Stimulated activated CD8-positive, alpha-beta memory T cell treated with anti-CD3 and anti-CD28 coated beads, Interleukin-7, amount 100 ng/mL, for 48 hours (primary cell): ENCODE measurements at regions not wholly inside any gene's neighbourhood (a gene's known extent, or its start where the extent isn't known, plus 50 kb on each side); places are given as distances from the start of the nearest gene placed in this dataset.
"Not testable (repeated sequence)": the region's sequence is repeated elsewhere in the genome, so short reads cannot be mapped to it uniquely, and the experiment has no call there.

Experiments used
- DNase-seq, 2 donors: peaks; one replicate each; pipeline ENCODE4 v3.0.0-alpha.2; 2020; ENCODE audit warnings: low read depth in 1 of 2; ENCODE audit errors: extremely low read depth in 1 of 2

DNA sequence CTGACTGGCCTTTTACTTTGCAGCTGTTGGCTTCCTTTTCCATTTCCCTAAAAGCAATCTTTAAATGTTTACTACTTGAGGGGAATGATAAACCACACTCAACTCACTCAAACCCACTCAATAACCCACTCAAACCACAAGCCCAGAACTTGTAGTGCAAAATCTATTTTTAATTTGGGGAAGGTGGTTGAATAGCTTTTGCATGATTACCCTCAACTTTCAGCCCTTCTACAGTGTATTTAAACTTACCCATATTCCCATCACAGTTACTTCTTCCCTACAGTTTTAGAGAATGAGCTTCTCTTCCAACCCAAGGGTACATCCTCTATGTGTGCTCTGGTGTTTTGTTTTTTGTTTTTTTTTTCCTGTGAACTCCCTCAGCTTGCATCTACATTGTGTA lies 636.1 kb downstream of the TDRD15 start:
- no peak for DNase-seq

DNA sequence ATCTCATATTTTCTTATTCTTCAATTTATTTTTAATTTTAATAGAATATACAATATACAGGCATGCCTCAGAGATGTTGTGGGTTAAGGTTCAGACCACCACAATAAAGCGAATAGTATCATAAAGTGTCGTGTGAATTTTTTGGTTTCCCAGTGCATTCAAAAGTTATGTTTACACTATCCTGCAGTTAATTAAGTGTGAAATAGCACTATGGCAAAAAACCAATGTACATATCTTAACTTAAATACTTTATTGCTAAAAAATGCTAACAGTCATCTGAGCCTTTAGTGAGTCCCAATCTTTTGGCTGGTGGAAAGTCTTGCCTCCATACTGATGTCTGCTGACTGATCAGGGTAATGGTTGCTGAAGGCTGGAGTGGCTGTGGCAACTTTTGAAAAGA lies 637.6 kb downstream of the TDRD15 start:
- DNase-seq, result no peak

DNA sequence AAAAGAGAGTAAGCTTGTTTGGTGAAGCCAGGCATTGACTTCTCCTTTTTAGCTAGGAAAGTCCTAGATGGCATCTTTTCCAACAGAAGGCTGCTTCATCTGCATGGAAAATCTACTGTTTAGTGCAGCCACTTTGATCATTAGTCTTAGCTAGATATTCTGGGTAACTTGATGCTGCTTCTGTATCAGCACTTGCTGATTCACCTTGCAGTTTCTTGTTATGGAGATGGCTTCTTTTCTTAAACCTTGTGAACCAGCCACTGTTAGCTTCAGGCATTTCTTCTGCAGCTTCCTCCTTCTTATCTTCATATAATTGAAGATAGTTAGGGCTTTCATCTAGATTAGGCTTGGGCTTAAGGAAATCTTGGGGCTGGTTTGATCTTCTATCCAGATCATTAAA lies 639.7 kb downstream of the TDRD15 start:
- no peak for DNase-seq

DNA sequence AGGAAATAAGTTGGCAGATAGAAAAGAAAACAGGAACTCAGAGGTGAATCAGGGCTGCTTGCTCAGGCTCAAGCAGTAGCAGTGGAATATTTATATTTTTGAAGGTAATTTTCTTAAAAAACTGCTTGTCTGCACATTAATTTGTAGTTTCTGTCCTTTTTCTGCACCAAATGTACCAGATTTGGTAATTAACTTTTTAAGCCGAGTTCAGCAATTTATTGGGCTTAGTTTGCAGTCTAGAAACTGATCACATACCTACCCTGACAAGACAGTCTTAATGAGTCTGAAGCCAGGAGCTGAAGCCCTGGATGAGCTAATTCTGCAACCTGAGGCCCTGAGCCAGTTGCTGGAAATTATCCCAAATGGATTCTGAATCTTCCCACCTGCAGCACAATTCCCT lies 647.0 kb downstream of the TDRD15 start:
- no peak for DNase-seq

DNA sequence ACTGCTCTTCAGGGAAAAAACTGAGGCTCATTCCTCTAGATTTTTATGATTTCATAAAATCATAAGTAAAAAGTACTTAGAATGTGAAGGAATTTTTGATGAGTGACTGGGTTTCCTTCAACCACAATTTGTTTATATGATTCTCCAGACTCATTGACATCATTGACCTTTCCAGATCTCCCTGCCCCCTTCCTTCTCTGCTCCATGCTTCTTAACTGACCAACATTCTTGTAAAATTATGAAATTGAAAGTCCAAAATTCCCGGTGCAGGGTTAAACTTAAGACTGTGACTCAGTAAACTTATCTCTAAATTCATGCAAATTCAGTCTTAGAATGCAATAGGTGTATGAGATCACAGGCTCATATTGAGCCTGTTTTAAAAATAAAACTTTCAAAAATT lies 648.9 kb downstream of the TDRD15 start:
- no peak for DNase-seq

DNA sequence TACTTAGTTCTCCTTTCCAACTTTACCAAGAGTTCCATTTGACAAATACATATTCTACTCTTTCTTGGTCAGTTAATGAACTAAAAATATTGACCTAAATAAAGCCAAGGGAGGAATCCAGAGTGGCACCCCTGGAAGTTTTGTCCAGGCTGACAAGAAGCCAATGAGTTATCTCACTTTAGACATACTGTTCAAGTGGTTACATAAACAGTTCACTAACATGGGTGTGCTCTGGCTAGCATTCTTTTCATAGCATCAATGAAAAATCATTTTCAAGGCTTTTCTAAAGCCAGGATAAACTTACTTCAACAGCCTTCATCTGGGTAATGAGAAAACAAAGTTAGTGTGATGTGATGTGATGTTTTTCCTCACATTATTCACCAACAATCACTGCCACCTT lies 649.4 kb downstream of the TDRD15 start:
- DNase-seq, result no peak

DNA sequence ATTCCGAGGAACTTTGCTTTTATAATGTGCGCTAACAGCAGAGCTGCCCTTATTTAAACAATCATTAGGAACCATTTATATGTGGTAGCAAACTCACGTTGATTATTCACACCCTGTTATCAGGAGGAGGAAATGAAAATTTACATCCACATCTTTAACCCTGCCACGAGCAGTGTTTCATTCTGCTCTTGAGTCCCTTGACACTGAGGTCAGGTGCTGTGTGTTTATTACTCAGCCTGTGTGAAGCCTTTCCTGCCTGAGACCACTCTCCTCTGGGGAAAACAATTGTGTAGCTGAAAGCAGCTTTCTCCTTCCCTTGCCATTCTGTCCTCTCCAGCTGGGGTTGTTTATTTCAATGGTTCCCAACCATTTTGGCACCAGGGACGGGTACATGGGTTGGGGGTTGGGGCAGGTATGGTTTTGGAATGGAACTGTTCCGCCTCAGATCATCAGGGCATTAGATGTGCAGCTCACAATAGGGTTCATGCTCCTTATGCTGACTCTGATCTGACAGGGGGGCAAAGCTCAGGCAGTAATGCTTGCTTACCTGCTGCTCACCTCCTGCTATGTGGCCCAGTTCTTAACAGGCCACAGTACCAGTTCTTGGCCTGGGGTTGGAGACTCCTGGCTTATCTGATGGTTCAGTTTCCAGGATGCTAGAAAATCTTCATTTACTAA lies 651.1 kb downstream of the TDRD15 start:
- no peak for DNase-seq

DNA sequence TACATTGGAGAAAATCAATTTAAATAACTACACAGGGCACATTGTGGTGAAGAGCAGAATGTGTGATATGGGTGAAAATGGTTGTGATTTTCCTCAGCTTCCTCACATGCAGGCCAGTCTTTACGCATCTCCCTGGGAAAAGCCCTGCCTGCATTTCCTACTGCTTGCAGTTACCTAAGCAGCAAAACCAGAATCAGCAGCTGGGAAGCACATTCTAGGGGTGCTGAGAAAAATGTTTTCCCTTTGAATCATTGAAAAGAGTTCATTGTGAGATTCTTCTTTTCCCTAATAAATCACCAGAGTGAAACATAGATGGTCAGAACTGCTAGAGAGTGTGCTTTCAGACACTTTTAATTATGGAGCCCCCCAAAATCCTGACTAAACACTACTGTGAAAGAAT lies 656.0 kb downstream of the TDRD15 start:
- no peak for DNase-seq

DNA sequence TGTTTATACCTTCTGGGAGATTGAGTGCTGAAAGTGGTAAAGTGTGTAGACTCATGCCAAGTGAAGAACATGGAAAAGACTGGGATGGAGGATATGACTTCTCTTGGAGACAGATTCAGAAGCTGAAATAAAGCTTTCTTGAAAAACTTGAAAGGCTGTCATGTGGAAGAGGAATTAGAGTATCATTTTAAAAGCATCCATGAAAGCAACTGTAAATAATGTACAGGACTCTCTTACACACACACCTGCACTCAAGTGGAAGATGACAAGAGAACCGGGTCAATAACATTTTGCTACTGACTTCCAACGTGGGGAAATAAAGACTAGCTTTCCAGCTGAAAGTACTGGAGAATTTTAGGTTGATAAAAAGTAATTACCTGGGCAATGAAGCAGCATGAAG lies 658.2 kb downstream of the TDRD15 start:
- DNase-seq, result no peak

DNA sequence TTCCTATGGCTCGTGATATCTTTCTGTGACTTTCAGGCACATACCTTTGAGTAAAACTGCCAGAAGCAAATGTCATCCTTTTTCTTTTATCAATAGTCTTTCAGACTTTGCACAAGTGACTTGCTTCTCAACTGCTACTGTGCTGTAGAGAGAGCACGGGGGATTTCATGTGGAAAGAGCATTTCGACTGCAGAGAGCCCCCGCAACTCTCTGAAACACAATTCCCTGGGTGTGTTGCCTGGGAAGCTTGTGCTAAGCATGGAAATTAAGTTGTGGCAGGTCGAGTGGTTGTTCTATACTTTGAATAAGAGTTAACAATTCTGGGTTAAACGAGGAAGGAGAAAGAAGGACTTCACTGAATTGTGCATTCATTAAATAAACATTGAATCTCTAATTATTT lies 659.1 kb downstream of the TDRD15 start:
- DNase-seq, result no peak

DNA sequence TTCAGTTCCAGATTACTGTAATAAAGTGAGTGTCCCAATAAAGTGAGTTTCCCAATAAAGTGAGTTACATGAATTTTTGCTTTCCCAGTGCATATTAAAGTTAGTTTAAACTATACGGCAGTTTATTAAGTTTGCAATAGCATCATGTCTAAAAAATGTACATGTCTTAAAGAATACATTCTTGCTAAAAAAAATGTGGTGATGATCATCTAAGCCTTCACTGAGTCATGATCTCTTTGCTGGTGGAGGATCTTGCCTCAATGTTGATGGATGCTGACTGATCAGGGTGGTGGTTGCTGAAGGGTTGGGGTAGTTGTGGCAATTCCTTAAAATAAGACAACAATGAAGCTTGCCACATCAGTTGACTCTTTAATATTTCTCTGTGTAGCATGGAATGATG lies 664.2 kb downstream of the TDRD15 start:
- no peak for DNase-seq

DNA sequence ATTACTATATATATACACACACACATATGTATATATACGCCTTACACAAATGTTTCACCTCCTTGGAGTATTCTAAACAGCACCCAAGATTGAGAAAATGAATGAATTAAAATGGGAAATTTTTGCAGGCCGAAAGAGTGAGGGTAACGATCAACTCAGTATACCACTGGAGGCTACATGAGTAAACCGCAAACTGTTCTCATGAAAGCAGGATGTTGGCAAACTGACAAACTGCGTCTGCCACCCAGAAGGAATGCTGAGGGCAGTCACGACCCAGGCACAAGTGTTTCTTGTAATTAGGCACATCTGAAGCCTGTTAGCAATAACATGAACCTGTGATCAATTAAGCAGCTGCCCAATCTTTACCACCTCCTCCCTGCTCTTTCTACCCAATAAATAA lies 666.5 kb downstream of the TDRD15 start:
- not testable (repeated sequence) for DNase-seq

DNA sequence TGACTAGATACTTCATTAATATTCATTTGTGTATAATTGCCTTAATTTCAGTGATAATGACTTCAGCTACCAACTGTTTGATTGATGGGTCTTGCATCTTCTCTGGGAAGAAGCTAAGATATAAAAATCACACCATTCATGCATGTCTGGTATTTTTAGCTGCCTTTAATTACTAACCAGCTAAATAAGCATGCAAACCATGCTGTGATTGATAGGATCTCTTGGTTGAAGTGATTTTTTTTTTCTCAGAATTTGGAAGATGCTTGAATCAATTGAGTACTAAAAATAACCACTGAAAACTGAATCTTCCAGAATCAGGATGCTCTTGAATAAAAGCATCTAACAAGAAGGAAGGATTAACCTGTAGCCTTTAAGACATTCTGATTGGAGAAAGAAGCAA lies 668.8 kb downstream of the TDRD15 start:
- no peak for DNase-seq

DNA sequence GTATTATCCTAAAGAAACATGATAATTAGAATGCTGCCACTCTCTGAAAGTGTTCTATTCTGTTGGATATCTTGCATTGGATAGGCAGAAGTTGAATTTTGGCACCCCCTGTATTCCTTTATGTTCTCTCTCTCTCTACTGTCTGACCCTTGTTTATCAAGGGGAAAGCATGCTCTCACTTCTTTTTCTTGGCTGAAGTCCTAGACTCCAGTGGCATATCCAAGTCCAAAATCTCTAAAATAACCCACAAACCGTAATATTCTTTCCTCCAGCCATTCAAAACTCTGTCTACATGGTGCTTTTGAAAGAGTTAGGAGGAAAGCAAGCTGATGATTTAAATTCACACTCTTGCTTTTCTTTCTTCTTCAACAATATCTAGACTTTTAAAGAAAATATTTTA lies 669.7 kb downstream of the TDRD15 start:
- no peak for DNase-seq

DNA sequence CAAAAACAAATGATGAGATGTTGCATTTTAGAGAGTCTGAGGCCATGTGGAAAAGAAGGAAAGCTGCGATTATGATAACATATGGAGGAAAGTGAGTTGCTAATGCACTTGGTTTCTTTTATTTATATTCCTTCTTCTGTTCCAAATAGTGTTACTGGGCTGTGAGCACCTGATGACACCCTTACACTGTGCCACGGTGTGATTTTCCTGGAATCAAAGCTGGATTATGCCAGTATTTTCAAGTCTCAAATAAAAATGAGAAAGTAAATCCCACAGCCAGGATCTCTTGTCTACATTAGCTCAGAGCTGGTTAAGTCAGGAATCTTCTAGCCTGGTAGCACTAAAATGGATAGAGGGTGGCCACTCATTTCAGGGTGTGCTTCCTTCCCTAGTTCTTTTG lies 670.8 kb downstream of the TDRD15 start:
- no peak for DNase-seq

DNA sequence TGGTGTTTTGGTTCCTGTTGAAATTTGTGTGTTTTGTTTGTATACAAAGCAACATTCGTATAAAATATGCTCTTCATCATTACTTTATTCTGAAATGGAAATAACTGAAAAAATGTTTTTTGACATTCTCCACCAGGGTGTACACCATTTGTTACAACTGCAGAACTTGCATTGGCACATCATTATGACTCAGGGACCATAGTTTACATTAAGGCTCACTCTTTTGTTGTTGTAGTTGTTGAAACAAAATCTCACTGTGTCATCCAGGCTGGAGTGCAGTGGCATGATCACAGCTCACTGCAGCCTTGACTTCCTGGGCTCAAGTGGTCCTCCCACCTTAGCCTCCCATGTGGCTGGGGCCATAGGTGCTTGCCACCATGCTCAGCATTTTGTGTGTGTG lies 676.6 kb downstream of the TDRD15 start:
- no peak for DNase-seq

DNA sequence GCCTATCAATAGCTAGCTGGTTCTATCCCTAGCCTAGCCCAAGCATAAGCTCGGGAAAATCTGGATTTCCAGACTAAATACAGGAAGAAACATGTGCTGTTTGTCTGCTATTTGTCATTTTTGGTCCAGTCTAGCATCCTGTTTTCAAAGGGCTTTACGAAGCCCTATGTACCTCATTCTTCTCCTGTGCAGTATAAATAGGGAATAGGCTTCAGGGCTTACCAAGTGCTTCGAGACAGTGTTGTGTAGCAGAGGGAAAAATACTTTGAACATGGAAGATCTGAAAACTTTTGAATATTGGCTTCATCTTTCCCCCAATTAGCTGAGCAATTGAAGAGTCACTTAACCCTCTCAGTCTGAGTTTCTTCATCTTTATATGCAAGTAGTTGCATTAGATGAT lies 679.8 kb downstream of the TDRD15 start:
- DNase-seq, result no peak

DNA sequence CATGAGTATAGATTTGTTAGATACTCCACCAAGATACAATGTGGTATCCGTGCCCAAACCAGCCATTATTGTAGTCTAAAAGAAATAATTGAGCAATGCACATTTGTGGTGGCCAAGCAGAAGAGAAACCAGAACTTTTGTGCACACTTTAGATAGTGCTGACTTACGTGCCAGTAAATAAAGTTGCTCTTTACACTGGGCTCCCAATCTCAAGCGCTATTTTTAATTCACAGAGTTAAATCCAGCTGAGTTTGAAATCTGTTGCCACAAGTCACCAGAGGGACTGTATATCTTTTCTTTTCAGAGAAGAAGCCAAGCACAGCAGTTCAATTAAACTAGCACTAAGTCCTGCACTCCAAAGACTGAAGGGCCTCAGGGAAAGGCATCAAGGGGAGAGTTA lies 680.4 kb downstream of the TDRD15 start:
- DNase-seq, result no peak

DNA sequence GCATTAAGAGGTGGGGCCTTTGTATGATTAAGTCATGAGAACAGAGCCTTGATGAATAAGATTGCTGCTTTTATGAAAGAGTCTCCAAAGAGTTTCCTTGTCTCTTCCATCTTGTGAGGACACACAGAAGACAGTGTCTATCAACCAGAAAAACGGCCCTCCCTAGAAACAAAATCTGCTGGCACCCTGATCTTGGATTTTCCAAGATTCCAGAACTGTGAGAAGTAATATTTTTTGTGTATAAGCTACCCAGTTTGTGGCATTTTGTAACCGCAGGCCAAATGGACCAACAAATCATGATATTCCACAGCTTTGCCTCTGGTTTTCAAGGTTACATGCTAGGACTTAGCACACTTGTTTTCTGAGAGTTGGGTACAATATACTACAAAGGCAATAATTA lies 687.8 kb downstream of the TDRD15 start:
- DNase-seq, result no peak

DNA sequence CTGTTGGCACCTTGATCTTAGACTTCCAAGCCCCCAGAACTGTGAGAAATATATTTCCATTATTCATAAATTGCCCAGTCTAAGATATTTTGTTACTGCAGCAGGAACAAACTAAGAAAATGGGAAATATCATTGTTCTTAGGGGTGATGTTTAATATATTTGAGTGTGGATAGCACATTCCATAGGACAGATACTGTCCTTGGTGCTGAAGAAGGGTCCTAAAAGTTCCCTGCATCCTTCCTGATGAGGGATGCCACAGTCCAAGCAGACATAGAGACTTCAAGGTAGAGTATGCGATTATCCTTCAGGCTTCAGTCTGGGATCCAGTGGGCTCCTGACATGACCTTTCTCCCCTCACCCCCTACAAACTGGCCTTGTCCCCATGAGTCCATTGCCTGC lies 689.0 kb downstream of the TDRD15 start:
- DNase-seq, result no peak

DNA sequence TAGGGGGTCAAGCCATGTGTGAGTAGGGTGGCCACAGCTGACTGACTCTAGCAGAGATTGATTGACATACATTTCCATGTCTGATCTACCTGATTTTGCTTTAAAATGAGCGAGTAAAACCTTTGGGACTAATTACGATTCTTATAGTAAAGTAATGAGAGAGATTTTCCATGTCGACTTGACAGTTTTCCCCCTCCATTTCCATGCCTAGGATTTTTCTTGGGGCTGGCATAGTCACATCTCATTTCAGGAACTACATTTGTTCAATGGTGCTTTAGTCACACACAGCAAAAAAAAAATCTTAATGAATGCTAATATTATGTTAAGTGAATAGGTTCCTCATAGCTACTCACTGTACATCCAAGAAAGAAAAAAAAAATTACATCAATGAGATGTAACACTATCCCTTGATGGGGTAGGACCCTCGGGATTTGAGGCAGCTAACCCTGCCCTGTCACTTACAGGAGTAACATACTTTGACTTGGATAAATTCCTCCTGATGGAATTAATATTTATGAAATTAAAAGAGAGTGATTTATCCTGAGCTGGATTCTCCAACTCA lies 690.9 kb downstream of the TDRD15 start:
- DNase-seq, result no peak

DNA sequence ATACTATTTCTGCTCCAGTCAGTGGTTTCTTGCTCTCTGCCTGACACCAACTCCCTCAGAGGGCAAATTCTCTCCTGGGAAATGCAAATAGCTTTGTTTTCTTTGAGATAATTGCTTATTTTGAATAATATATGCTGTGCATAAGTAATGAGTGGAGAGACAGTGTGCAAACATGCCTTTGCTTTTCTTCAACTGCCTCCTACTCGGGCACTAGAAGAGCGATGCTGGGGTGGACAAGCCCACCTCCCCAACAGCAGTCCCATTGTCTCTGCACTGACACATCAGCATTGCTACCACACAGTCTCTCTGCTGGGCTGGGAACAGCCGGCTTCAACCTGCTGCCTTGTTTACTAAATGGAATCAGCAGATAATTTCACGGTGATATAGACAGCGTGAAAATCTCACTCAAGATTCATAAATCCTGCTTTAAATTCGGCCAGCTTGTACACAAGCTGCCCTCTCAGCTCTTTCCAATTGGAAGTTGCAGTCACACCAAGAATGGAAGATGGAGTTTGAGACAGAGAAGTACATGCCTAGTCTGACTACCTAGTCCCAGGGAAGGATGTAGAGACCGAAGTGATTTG lies 694.5 kb downstream of the TDRD15 start:
- no peak for DNase-seq

DNA sequence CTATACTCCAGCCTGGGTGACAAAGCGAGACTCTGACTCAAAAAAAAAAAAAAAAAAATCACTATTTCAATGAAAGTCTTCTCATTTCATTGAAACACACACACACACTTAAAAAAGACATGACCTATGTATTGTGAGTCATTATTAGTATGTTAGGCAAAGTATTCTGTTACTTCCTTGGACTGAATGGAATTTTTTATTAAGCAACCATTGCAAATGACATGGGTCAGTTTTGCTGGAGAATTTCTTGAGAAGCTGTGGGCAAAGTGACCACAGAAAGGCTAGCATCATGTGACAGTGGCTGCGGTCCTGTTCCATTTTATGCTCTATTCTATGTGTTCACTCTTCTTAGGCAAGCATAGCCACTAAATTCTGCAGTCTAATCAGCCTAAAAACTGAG lies 695.7 kb downstream of the TDRD15 start:
- DNase-seq, result no peak
